Kidney (tissue), 13 donors: ENCODE measurements at regions not wholly inside any gene's neighbourhood (a gene's known extent, or its start where the extent isn't known, plus 50 kb on each side); places are given as distances from the start of the nearest gene placed in this dataset.

Source experiments
- DNase-seq, 5 donors: peaks; one replicate each; pipeline ENCODE4 v3.0.0-alpha.2; 2013 to 2020
- FAIRE-seq: peaks from 2 replicates; lab custom pipeline; 2012; peaks lifted over from hg19 to GRCh38; lab: Jason Lieb, UNC
- H3K27ac ChIP-seq, 2 donors: one replicate each; pipeline ENCODE4 v1.7.0; 2013; ENCODE audit warnings: low read depth in 2 of 2, low read length in 2 of 2, inconsistent platforms in 1 of 2
- H3K27me3 ChIP-seq: one replicate; pipeline ENCODE4 v1.7.1; 2013; ENCODE audit warnings: low read length, inconsistent platforms; ENCODE audit not compliant: control insufficient read depth, insufficient read depth
- H3K36me3 ChIP-seq, 3 donors: one replicate each; pipeline versions ENCODE4 v1.7.0 to v1.7.1; 2013; ENCODE audit warnings: low read length in 3 of 3, control low read depth in 1 of 3, inconsistent platforms in 1 of 3; ENCODE audit not compliant: insufficient read depth in 3 of 3, control insufficient read depth in 2 of 3
- H3K4me1 ChIP-seq, 3 donors: one replicate each; pipeline versions ENCODE4 v1.7.0 to v1.7.1; 2013; ENCODE audit warnings: low read length in 3 of 3, inconsistent platforms in 1 of 3, low read depth in 1 of 3; ENCODE audit not compliant: control insufficient read depth in 2 of 3, insufficient read depth in 2 of 3
- H3K4me3 ChIP-seq, 3 donors: one replicate each; pipeline versions ENCODE4 v1.7.0 to v1.8.1; 2013; ENCODE audit warnings: low read length in 3 of 3, control low read depth in 1 of 3, inconsistent platforms in 1 of 3
- H3K9ac ChIP-seq, 3 donors: one replicate each; pipeline versions ENCODE4 v1.7.0 to v1.7.1; 2013; ENCODE audit warnings: low read length in 3 of 3, control low read depth in 1 of 3, inconsistent platforms in 1 of 3
- H3K9me3 ChIP-seq, 3 donors: one replicate each; pipeline versions ENCODE4 v1.7.0 to v1.7.1; 2013; ENCODE audit warnings: low read length in 3 of 3, control low read depth in 1 of 3, inconsistent platforms in 1 of 3; ENCODE audit not compliant: control insufficient read depth in 2 of 3, insufficient read depth in 1 of 3
- intact Hi-C: fragments of 100-400 bp; cut with DNase I; formaldehyde crosslinking; loops from one replicate; pipeline ENCODE4 v1.11.1; 2022
- TF ChIP-seq, protein P1 (sequence below): IDR thresholded peaks from 3 replicates; pipeline ENCODE4 v1.5.1; 2012; ENCODE audit warnings: mild to moderate bottlenecking, moderate library complexity, borderline replicate concordance; ENCODE audit not compliant: insufficient read depth; ENCODE audit errors: extremely low read depth
- donor health status: control.
- donor health status: control.
- donor health status: control.
- donor health status: control.
- donor health status: control.
- donor health status: DM: yes; HTN: yes; CAD: no.
- donor health status: Normal renal cell carcinoma (clear cell type).

DNA sequence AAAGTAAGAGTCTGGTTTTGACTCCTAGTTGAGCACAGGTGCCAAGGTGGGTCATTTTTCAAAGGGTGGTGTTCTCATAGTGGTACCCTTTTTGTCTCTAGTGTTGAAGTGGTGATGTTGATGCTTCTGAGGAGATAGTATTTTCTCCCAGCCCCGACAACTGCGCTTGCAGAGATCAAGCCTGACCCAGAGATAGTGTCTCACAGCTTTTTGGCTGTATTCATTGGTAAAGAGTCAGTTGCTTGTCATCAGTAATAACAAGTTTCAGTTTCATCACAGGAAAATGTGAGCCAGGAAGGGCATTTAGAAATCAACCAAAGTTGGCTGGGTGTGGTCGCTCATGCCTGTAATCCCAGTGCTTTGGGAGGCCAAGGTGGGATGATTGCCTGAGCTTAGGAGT, 139.3 kb downstream of the NFKBIZ start:
- intact Hi-C loops: no loop called here
- Histone ChIP-seq H3K9ac (no peak overlapping the region), H3K4me1 (no peaks in the 10 kb centered on the region), H3K27me3 (no peaks in the 10 kb centered on the region), H3K9me3 (no peaks in the 10 kb centered on the region), H3K4me3 (no peak overlapping the region), H3K36me3 (no peaks in the 10 kb centered on the region), H3K27ac (no peak overlapping the region)
- TF ChIP-seq, protein P1, sequence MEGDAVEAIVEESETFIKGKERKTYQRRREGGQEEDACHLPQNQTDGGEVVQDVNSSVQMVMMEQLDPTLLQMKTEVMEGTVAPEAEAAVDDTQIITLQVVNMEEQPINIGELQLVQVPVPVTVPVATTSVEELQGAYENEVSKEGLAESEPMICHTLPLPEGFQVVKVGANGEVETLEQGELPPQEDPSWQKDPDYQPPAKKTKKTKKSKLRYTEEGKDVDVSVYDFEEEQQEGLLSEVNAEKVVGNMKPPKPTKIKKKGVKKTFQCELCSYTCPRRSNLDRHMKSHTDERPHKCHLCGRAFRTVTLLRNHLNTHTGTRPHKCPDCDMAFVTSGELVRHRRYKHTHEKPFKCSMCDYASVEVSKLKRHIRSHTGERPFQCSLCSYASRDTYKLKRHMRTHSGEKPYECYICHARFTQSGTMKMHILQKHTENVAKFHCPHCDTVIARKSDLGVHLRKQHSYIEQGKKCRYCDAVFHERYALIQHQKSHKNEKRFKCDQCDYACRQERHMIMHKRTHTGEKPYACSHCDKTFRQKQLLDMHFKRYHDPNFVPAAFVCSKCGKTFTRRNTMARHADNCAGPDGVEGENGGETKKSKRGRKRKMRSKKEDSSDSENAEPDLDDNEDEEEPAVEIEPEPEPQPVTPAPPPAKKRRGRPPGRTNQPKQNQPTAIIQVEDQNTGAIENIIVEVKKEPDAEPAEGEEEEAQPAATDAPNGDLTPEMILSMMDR: no peak
- FAIRE-seq (no peak), DNase-seq (no peak)

GRCh38 chr3:101989578-101990200, 140.4 kb downstream of the NFKBIZ start:
- Histone ChIP-seq H3K36me3 (no peaks in the 10 kb centered on the region), H3K4me3 (no peak overlapping the region), H3K27me3 (no peaks in the 10 kb centered on the region), H3K4me1 (no peaks in the 10 kb centered on the region), H3K9me3 (no peaks in the 10 kb centered on the region), H3K9ac (no peak overlapping the region), H3K27ac (no peak overlapping the region)
- DNase-seq: no peak
- intact Hi-C loops: no loop called here
- FAIRE-seq: no peak
- TF ChIP-seq, protein P1: no peak

DNA sequence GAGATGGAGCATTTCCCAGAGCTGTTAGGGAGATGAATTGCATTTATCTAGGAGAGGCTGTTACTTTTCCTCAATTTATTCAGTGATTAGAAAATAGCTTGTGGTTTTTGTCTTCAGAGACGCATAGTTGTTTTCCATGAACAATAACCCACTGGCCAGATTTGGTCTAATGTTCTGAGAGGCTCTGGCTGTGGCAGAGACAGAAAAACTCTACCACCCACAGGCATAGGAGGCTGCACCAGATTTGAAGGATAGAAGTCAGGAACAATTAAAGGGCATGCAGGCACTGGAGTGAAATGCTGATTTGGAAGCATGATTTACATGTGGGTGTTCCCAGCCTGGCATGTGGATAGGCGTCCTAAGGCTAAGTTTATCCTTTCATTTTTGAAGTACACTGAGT, 143.5 kb downstream of the NFKBIZ start:
- TF ChIP-seq, protein P1: no peak
- Histone ChIP-seq H3K36me3 (no peaks in the 10 kb centered on the region), H3K27ac (no peak overlapping the region), H3K4me3 (no peak overlapping the region), H3K9ac (no peak overlapping the region), H3K9me3 (no peaks in the 10 kb centered on the region), H3K27me3 (no peaks in the 10 kb centered on the region), H3K4me1 (no peaks in the 10 kb centered on the region)
- intact Hi-C loops: no loop called here
- FAIRE-seq: no peak
- no peak for DNase-seq

DNA sequence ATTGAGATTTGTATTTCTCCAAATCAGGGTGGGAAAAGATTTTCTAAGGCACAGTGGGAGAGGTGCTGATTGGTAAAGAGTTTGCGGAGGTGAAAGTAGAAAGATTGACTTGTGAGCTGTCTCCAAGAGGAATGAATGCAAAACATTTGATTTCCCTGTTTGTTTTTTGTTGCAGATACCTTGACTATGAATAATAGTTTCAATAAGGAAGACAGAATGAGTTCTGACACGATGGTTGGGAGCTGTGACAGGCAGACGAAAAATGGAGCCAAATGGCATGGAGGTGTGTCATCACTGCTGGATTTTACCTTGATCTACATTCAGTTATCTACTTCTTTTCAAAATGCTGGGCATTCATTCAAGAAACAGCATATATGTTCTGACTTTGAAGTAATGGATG, 145.1 kb downstream of the NFKBIZ start:
- no peak for FAIRE-seq
- TF ChIP-seq, protein P1: no peak
- Histone ChIP-seq H3K9me3 (no peaks in the 10 kb centered on the region), H3K9ac (no peak overlapping the region), H3K27me3 (no peaks in the 10 kb centered on the region), H3K4me1 (peaks cover 0 to under 1% (median 0%) of the 10 kb centered on the region in 3 donors), H3K4me3 (no peak overlapping the region), H3K27ac (no peak overlapping the region), H3K36me3 (no peaks in the 10 kb centered on the region)
- DNase-seq: no peak
- intact Hi-C loops: no loop called here
